ENCODE measurements at regions not wholly inside any gene's neighbourhood (a gene's known extent, or its start where the extent isn't known, plus 50 kb on each side); places are given as distances from the start of the nearest gene placed in this dataset.

DNA sequence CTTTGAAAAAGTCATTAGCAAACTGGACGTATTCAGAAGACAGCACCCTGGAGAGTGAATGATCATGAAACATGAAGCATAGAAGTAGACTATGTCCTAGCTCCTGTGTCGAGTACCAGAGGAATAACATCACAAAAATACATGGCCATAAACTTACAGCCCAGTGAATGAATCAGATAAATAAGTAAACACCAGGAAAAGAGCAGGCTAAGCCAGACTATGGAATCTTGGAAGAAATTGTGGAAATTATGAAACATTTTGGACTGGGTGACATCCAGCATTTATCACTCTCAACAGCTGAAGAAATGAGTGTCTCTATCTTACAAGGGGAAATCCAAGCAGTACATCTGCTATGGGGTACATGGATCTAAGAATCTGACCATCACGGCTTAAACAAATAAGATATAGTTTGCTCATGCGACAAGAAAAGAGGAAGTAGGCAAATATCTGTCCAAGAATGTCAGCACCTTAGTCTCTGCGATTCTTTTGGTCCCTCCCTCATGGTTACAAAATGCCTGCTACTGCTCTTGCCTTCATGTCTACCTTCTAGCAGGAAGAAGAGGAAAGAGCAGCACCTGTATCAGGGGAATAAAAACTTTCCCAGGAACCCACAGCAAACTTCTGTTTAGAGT lies 481.5 kb downstream of the BCOR start:
- no peak for DNase-seq

- DNase-seq: no peak
Observed at GRCh38 chrX:39616731-39617130, 481.0 kb downstream of the BCOR start.

DNA sequence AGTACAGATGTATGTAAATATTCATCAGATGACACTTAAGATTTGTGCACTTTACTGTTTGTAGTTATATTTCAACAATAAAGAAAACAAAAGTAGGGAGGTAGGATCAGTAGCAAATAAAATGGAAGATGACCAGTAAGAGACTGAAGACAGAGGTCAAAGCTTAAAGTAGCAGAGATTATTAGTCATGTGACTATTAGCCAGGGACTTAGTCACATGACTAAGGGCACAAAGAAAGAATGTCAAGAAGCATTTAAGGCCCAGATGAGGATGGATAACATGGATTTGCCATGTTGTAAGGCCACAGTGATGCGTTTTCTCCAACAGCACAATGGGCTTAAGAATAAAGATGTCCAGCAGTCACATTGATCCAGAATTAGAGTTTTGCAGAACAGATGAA lies 479.6 kb downstream of the BCOR start:
- no peak for DNase-seq

GRCh38 chrX:39619182-39620009 lies 478.4 kb downstream of the BCOR start:
- no peak for DNase-seq

DNA sequence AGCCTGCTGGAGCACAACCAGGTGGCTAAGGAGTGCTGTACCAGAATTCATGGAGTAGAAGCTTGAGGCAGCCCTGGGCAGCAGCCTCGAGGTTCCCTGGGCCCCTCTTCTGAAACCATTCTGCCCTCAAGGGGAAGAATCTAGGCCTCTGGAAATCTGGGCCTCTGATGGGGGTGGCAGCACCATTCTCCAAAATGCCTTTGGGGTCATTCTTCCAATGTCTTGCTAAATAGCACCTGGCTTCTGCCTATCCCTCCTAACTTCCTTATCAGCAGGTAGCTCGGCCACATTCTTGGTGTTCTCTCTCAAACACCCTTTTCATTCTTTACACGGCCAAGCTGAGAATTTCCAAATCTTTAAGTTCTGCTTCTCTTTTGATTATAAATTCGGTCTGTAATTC lies 473.6 kb downstream of the BCOR start:
- no peak for DNase-seq

- no peak for DNase-seq
Observed at GRCh38 chrX:39625810-39626209, 471.9 kb downstream of the BCOR start.

DNA sequence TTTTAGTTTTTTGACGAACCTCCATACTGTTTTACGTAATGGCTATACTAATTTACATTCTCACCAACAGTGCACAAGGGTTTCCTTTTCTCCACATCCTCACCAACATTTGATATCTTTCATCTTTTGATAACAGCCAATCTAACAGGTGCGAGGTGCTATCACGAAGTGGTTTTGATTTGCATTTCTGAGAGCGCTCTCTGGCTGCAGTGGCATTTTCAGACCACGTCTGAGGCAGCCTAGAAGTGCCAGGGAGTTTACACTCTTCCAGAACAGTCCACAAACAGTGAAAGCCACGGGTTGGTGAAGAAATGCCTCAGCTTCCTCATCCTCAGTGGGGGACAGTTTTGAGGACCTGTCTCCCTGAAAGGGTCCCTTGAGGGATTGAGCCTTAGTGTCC lies 471.0 kb downstream of the BCOR start:
- no peak for DNase-seq

DNA sequence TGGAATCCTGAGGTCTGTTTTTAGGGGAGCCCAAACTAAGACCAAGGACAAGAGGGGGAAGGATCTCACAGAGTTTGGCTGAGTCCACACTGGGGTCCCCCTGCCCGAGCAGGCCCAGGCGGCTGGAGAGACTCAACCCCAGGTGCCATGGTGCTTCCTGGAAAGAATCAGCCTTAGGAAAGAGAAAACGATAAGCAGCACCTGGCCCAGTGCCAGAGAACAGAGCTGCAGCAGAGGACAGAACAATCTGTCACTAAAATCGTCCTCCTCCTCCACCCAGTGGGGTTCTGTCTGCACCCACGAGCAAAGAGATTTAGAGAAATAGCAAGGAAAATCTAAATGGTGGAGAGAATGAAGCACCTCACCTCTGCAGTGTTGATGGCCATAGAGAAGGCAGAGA lies 470.5 kb downstream of the BCOR start:
- DNase-seq: no peak

GRCh38 chrX:39629001-39629400 lies 468.8 kb downstream of the BCOR start:
- no peak for DNase-seq

DNA sequence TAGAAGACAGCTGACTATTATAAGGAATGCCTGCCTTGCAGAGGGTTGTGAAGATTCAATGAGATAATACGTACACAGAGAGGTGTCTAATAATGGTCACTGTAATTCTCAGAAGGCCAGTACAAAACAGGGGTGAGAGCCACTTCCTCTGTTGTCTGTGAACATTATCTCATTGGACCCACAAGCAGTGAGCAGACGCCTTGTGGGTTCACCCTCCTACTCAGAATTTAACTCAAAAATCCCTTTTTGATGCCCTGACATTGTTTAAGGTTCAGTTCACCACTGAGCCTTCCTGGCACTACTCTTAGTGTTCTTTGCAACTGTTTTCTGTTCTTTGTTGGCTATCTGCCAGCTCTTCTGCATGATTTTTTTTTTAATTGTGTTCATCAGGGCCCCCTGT lies 467.4 kb downstream of the BCOR start:
- DNase-seq: no peak

- no peak for DNase-seq
Observed at GRCh38 chrX:39631276-39632229, 466.2 kb downstream of the BCOR start.

- no peak for DNase-seq
Observed at GRCh38 chrX:39633293-39633692, 464.5 kb downstream of the BCOR start.

- no peak for DNase-seq
Observed at GRCh38 chrX:39636481-39636880, 461.3 kb downstream of the BCOR start.

DNA sequence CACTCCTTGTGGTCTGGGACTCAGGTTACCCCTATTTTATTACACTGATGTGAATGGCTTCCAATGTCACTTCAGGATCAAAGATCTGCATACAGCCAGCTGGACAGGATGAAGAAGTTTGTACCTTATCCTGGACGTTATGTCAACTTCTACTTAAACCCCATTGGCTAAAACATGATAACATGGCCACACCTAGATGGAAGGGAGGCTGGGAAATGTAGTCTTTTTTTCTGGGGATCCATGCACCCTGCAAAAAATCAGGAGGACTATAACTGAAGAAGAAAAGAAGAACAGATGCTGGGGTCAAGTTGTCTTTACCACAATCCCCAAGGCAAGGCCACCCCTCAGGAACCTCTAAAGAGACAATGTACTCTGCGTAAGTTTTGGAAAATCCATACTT lies 459.2 kb downstream of the BCOR start:
- DNase-seq: no peak

DNA sequence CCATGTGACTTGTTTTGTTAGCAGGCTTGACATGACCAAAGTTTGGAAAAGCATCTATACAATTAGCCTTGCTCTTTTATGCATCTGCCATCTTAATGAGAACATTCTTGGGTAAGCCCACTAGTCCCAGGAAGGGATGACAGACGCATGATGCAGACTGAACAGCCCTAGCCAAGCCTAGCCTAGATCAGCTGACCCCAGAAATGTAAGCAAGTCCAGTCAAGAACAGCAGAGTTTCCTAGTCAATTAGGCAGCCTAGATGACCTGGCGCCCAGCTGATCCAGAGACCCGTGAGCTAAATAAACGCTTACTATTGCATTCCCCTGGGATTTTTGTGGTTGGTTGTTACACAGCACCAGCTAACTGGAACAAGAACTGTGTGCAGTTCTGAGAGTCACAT lies 457.9 kb downstream of the BCOR start:
- no peak for DNase-seq

DNA sequence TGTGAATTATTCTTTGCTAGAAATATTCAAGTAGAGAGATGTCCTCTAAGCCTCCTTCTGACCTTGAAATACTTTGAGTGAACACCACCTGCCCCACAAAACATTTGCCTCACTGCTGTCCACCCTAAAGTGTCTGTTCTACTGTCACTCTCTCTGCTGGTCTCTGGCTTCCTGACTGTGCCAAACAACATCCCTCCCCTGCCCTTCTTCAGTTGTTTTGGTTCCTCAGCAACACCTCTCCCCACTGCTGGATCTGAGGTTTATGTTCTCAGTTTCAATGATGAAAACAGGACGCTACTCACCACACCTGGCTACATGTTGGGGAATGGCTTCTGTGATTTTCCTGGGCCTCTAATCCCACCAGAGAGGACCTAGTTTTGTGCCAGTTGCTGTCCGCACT lies 456.9 kb downstream of the BCOR start:
- DNase-seq: no peak

DNA sequence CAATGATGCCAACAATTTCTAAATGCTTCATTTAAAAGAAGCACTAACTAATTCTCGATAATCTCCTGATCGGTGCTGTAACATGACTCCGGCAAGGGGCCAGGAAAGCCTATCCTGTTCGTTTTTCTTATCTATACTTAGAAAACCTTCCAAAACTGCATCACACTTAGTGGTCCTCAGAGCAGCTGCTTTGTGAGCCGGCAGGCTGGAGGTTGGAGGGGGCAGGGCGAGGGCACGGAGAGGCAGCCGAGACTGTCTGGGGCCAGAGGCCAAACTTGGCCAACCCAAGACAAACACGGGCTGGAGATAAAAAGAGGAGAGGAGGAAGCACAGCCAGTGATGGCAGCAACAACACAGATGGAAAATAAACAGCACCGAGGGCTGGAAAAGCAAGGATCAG lies 455.7 kb downstream of the BCOR start:
- DNase-seq: no peak

GRCh38 chrX:39643550-39643949 lies 454.2 kb downstream of the BCOR start:
- no peak for DNase-seq

GRCh38 chrX:39645178-39645895 lies 452.4 kb downstream of the BCOR start:
- no peak for DNase-seq

DNA sequence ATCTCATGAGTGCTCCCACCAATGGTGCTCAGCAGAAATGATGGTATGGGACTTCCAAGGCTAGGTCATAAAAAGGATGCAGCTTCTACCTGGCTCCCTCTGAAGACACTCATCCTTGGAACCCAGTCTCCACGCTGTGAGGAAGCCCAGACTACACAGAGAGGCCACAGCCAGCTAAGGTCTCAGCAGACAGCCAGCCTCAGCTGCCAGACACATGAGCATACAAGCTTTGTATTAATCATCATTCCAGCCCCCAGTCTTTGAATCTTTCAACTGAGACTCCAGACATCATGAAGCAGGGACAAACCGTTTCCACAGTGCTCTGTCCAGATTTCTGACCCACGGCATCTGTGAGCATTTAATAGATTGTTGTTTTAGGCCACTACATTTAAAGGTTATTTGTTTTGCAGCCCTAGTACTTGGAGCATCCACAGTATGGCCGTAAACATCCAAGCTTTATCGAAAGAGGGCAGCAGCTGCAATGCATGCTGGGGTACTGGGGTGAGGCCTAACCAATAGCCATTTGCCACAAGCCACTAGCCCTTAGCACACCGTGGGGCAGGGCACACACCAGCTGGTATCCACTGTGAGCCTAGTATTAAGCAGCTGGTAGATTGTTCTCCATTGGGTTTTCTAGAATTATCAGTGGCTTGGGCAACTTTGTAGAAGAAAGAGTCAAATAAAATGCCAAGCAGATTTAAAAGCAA lies 449.1 kb downstream of the BCOR start:
- DNase-seq: no peak

GRCh38 chrX:39650768-39651347 lies 446.9 kb downstream of the BCOR start:
- no peak for DNase-seq

DNA sequence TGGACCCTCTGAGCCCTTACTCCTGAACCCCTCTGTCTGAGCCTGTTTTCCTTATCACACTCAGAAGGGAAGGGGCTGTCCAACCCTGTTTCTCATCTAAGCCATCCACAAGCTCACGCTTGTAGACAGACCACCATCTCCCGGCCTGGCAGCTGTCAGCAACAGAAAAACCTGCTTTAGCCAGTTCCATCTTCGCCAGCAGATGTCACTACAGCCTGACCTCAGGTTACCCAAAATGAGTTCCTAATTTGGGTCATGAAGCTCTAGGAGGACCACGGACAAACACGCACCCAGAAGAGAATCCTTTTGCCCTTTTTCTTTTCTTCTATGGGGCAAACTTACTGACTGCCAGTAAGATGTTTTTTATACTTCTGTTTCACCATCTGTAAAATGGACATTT lies 445.4 kb downstream of the BCOR start:
- DNase-seq: no peak

Measured in T-helper 9 cell (primary cell).